Keratinocyte (primary cell): ENCODE measurements at regions not wholly inside any gene's neighbourhood (a gene's known extent, or its start where the extent isn't known, plus 50 kb on each side); places are given as distances from the start of the nearest gene placed in this dataset.

Experiments
- EZH2 ChIP-seq: IDR thresholded peaks from one replicate; pipeline ENCODE4 v1.6.1; 2012; ENCODE audit warnings: inconsistent platforms, mild to moderate bottlenecking, low read length, moderate library complexity
- TF ChIP-seq, protein P1 (sequence below), 3 experiments: IDR thresholded peaks in 1 of 3; conservative IDR thresholded peaks in 1 of 3; optimal IDR thresholded peaks in 1 of 3; 2 replicates in 2 of 3; 3 replicates in 1 of 3; pipeline versions ENCODE3 to v1.5.1; 2011; ENCODE audit warnings: low read length in 3 of 3, mild to moderate bottlenecking in 3 of 3, moderate library complexity in 2 of 3, control low read depth in 1 of 3, inconsistent platforms in 1 of 3; ENCODE audit not compliant: insufficient read depth in 2 of 3; ENCODE audit errors: extremely low read depth in 1 of 3

DNA sequence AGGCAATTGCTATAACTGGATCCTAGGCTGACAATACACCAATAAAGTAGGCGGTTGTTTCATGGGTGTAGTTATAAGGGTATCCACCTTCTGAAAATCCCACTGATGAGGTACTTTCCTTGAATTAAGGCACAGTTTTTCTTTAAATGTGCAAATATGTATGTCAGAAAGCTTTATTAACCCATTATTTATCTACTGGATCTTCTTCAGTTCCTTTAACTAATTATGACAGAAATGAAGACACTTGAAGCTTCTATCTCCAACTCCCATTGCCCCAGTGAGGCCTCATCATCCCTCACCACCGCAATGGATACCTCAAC, 159.6 kb upstream of the KLF3 start:
- TF ChIP-seq, protein P1, sequence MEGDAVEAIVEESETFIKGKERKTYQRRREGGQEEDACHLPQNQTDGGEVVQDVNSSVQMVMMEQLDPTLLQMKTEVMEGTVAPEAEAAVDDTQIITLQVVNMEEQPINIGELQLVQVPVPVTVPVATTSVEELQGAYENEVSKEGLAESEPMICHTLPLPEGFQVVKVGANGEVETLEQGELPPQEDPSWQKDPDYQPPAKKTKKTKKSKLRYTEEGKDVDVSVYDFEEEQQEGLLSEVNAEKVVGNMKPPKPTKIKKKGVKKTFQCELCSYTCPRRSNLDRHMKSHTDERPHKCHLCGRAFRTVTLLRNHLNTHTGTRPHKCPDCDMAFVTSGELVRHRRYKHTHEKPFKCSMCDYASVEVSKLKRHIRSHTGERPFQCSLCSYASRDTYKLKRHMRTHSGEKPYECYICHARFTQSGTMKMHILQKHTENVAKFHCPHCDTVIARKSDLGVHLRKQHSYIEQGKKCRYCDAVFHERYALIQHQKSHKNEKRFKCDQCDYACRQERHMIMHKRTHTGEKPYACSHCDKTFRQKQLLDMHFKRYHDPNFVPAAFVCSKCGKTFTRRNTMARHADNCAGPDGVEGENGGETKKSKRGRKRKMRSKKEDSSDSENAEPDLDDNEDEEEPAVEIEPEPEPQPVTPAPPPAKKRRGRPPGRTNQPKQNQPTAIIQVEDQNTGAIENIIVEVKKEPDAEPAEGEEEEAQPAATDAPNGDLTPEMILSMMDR (optimal IDR thresholded peaks at IDR 0.05 in 1 of 3, IDR thresholded peaks at IDR 0.05 in 1 of 3, conservative IDR thresholded peaks at IDR 0.05 in 1 of 3; ENCODE audit: extremely low read depth in 1 of 3, insufficient read depth in 2 of 3, low read length in 3 of 3) = no peak
- no peak for TF ChIP-seq EZH2
